Nephron (organoid): ENCODE measurements at regions not wholly inside any gene's neighbourhood (a gene's known extent, or its start where the extent isn't known, plus 50 kb on each side); places are given as distances from the start of the nearest gene placed in this dataset.

Experiments used
- H3K27ac Mint-ChIP-seq, 3 experiments: 2 replicates each; pipeline ENCODE4 v1.8.0; 2020; ENCODE audit warnings: mixed read lengths in 3 of 3, mild to moderate bottlenecking in 2 of 3, moderate library complexity in 1 of 3
- H3K27me3 Mint-ChIP-seq: 2 replicates; pipeline ENCODE4 v1.8.0; 2021; ENCODE audit warnings: low read depth, mild to moderate bottlenecking, moderate library complexity, mixed read lengths
- H3K36me3 Mint-ChIP-seq: 2 replicates; pipeline ENCODE4 v1.8.0; 2020; ENCODE audit warnings: low read depth, mixed read lengths
- H3K4me1 Mint-ChIP-seq: 2 replicates; pipeline ENCODE4 v1.8.0; 2020; ENCODE audit warnings: mixed read lengths
- H3K4me3 Mint-ChIP-seq, 3 experiments: 2 replicates each; pipeline ENCODE4 v1.8.0; 2020; ENCODE audit warnings: mild to moderate bottlenecking in 3 of 3, mixed read lengths in 3 of 3, moderate library complexity in 2 of 3
- H3K9me3 Mint-ChIP-seq: 2 replicates; pipeline ENCODE4 v1.8.0; 2020; ENCODE audit warnings: mixed read lengths
- TF ChIP-seq, protein P1 (sequence below), 3 experiments: fragments of 200-600 bp; sonication (generic); IDR thresholded peaks; one replicate each; pipeline ENCODE4 v1.5.0; 2021; ENCODE audit warnings: antibody characterized with exemption in 3 of 3; ENCODE audit not compliant: unreplicated experiment in 3 of 3

DNA sequence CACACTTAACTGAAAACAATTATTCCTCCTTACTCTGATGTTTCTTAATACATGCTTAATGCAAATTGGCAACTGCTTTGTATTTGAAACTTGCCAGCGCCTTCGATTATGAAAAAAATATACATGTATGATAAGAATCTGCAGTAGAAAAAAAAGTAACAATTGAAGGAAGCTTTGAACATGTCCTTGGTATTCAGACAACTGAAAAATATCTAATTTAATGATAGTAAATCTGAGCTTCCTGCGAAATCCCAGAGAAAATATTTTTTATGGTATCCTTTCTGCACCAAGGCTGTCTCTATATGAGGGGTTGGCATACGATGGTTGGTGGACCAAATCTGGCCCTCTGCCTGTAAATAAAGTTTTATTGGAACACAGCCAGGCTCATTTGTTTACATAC, 186.2 kb downstream of the HDGFL1 start:
- TF ChIP-seq, protein P1, sequence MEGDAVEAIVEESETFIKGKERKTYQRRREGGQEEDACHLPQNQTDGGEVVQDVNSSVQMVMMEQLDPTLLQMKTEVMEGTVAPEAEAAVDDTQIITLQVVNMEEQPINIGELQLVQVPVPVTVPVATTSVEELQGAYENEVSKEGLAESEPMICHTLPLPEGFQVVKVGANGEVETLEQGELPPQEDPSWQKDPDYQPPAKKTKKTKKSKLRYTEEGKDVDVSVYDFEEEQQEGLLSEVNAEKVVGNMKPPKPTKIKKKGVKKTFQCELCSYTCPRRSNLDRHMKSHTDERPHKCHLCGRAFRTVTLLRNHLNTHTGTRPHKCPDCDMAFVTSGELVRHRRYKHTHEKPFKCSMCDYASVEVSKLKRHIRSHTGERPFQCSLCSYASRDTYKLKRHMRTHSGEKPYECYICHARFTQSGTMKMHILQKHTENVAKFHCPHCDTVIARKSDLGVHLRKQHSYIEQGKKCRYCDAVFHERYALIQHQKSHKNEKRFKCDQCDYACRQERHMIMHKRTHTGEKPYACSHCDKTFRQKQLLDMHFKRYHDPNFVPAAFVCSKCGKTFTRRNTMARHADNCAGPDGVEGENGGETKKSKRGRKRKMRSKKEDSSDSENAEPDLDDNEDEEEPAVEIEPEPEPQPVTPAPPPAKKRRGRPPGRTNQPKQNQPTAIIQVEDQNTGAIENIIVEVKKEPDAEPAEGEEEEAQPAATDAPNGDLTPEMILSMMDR (IDR thresholded peaks at IDR 0.05; ENCODE audit: unreplicated experiment in 3 of 3): no peak
- Mint-ChIP-seq H3K9me3 (peaks cover 3% of the 10 kb centered on the region), H3K36me3 (no peaks in the 10 kb centered on the region), H3K27ac (no peak overlapping the region), H3K4me3 (no peak overlapping the region), H3K4me1 (peaks cover 5% of the 10 kb centered on the region), H3K27me3 (no peaks in the 10 kb centered on the region)

DNA sequence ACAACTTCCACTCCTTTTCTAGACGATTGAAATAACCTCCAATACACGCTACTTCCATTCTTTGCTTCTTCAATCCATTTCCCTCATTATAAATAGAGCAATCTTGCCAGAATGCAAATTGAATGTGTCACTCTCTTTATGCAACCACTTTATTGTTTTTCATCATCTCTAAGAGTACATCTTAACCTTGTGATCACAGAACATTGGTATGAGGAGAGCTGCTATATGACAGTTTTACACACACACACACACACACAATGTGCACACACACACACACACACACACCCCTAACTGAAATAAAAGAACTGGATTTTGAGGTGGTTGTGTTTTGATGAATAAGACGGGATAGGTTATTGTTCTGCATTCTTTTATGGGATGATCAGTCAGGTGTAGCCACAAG, 187.0 kb downstream of the HDGFL1 start:
- Mint-ChIP-seq H3K27me3 (no peaks in the 10 kb centered on the region), H3K36me3 (no peaks in the 10 kb centered on the region), H3K9me3 (peaks cover 6% of the 10 kb centered on the region), H3K4me1 (peaks cover under 1% of the 10 kb centered on the region), H3K27ac (no peak overlapping the region), H3K4me3 (no peak overlapping the region)
- TF ChIP-seq, protein P1 (IDR thresholded peaks at IDR 0.05; ENCODE audit: unreplicated experiment in 3 of 3): no peak

DNA sequence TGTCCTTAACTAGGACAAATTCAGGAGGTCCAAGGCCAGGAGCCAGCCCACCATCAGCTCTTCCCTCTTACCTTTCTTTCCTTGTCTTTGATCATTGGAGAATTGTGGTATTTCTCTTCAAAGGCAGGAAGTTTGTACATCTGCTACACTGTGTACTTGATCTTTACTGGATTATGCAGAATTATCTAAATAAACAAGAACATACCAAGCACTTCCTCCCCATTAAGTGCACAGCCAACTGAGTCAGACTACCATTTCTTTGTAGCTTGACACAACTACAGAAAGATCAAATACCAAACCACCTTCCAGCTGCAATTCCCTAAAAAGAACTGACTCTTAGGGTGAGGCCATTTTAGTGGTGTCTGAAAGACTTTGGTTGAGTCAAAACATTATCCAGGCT, 195.1 kb downstream of the HDGFL1 start:
- Mint-ChIP-seq H3K4me1 (no peaks in the 10 kb centered on the region), H3K4me3 (no peak overlapping the region), H3K36me3 (no peaks in the 10 kb centered on the region), H3K27me3 (no peaks in the 10 kb centered on the region), H3K9me3 (peaks cover 7% of the 10 kb centered on the region), H3K27ac (no peak overlapping the region)
- TF ChIP-seq, protein P1 (IDR thresholded peaks at IDR 0.05; ENCODE audit: unreplicated experiment in 3 of 3): no peak

DNA sequence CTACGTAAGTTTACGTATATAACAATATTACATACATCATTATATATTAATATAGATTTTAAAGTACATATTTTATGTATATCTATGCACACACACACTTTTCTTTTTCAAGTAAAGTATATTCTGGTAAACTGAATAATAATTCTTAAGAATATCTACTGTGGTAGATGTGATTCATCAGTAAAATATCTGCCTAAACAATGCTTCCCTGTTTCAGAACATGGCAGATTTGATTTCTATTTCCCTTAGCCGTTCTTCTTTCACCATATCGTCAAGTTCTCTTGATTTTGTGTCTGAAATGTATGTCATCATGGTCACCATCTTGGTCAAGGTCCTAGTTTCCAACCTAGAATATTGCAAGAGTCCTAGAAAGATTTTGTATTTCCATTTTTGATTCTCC, 195.6 kb downstream of the HDGFL1 start:
- Mint-ChIP-seq H3K9me3 (peaks cover 7% of the 10 kb centered on the region), H3K4me1 (no peaks in the 10 kb centered on the region), H3K27ac (no peak overlapping the region), H3K36me3 (no peaks in the 10 kb centered on the region), H3K27me3 (no peaks in the 10 kb centered on the region), H3K4me3 (no peak overlapping the region)
- TF ChIP-seq, protein P1 (IDR thresholded peaks at IDR 0.05; ENCODE audit: unreplicated experiment in 3 of 3): no peak

DNA sequence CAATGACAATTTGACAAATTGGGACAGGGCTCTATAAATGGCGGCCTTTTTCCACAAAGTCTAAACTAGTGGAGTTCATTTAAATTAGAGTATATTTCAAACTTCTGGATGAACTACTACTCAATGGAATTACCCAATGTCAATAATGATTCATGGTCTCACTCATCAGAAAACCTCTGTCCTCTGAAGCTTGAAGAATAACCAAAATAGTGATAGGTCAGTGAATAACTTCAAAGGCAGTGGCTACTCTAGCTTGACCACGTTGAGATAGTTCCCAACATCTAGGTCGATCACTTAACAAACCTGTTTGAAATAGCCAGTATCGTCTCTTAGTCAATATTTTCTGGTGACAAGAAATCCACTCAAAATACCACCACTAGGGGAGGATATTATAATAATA, 197.6 kb downstream of the HDGFL1 start:
- TF ChIP-seq, protein P1 (IDR thresholded peaks at IDR 0.05; ENCODE audit: unreplicated experiment in 3 of 3): no peak
- H3K4me3 Mint-ChIP-seq: no peak overlapping the region

DNA sequence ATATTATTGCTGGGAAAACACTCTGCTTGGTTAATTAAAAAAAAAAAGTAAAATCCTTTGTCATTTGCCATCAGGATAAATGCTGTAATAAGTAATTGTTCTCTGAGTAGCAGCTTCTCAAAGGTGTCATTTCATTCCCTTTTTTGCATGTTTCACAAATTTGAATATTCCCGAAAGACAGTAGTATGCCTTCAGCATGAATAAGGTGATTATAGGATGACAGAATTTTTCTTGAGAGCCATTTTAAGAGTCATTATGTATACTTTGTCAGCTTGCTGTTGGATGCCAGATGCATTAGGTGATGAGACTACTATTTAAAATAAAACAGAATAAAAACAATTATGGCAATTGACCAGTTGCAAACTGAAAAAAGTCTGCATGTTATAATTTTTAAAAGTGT, 200.7 kb downstream of the HDGFL1 start:
- H3K36me3 Mint-ChIP-seq: no peaks in the 10 kb centered on the region
- no peak overlapping the region for H3K27ac Mint-ChIP-seq
- H3K4me1 Mint-ChIP-seq: no peaks in the 10 kb centered on the region
- no peaks in the 10 kb centered on the region for H3K27me3 Mint-ChIP-seq
- H3K4me3 Mint-ChIP-seq: no peak overlapping the region
- no peaks in the 10 kb centered on the region for H3K9me3 Mint-ChIP-seq
- TF ChIP-seq, protein P1 (IDR thresholded peaks at IDR 0.05; ENCODE audit: unreplicated experiment in 3 of 3): no peak

More for the DNA sequence above, 197.6 kb downstream of the HDGFL1 start:
- Mint-ChIP-seq H3K9me3 (peaks cover 1% of the 10 kb centered on the region), H3K27me3 (no peaks in the 10 kb centered on the region), H3K36me3 (no peaks in the 10 kb centered on the region), H3K27ac (no peak overlapping the region), H3K4me1 (no peaks in the 10 kb centered on the region)
